ENCODE measurements at regions not wholly inside any gene's neighbourhood (a gene's known extent, or its start where the extent isn't known, plus 50 kb on each side); places are given as distances from the start of the nearest gene placed in this dataset.

- TF ChIP-seq CTCF (IDR thresholded peaks at IDR 0.05) (no peak), POLR2A (IDR thresholded peaks at IDR 0.05) (no peak)
Observed at GRCh38 chr2:40872580-40872979, 420.7 kb upstream of the SLC8A1 start.
